Adrenal gland (tissue), 9 donors: ENCODE measurements at regions not wholly inside any gene's neighbourhood (a gene's known extent, or its start where the extent isn't known, plus 50 kb on each side); places are given as distances from the start of the nearest gene placed in this dataset.

ENCODE experiments used
- DNase-seq, 7 donors: peaks; one replicate each; pipeline ENCODE4 v3.0.0-alpha.2; 2019 to 2020
- H3K27ac ChIP-seq, 5 donors: fragments of 200-600 bp; sonication (generic) in 4 of 5; 1 replicate in 3 of 5; 2 replicates in 2 of 5; pipeline versions ENCODE4 v1.5.1 to v1.8.0; 2016 to 2020; ENCODE audit warnings: mild to moderate bottlenecking in 1 of 5
- H3K27me3 ChIP-seq: fragments of 200-600 bp; 2 replicates; pipeline ENCODE4 v1.8.0; 2021
- H3K36me3 ChIP-seq, 2 donors: fragments of 200-600 bp; replicated peaks in 1 of 2; 1 replicate in 1 of 2; 2 replicates in 1 of 2; pipeline versions ENCODE4 v1.5.1 to v1.8.0; 2018 to 2022
- H3K4me1 ChIP-seq, 2 donors: fragments of 200-600 bp; replicated peaks in 1 of 2; 1 replicate in 1 of 2; 2 replicates in 1 of 2; pipeline versions ENCODE4 v1.5.1 to v1.8.0; 2018 to 2021
- H3K4me3 ChIP-seq, 4 donors: fragments of 200-600 bp; sonication (generic) in 3 of 4; one replicate each; pipeline ENCODE4 v1.5.1; 2016 to 2018
- H3K9me3 ChIP-seq, 3 donors: fragments of 200-600 bp; sonication (generic) in 1 of 3; replicated peaks in 1 of 3; 1 replicate in 2 of 3; 2 replicates in 1 of 3; pipeline versions ENCODE4 v1.5.1 to v1.8.0; 2016 to 2021
- POLR2A ChIP-seq, 2 donors: fragments of 450-650 bp; IDR thresholded peaks; one replicate each; pipeline ENCODE4 v1.6.1; 2017; ENCODE audit warnings: antibody characterized with exemption in 2 of 2, mild to moderate bottlenecking in 2 of 2, moderate library complexity in 1 of 2
- WGBS, 4 donors: extraction: QIAGEN DNeasy Blood & Tissue Kit in 2 of 4; methylation state at CpG; one replicate each; pipeline versions ENCODE4 v1.1.5 to v1.1.7; 2013 to 2017; 5-methylcytosine and 5-hydroxymethylcytosine counted together
- intact Hi-C, 2 donors: fragments of 100-400 bp; cut with DNase I; formaldehyde crosslinking; loops; one replicate each; pipeline versions ENCODE4 v1.14.1 to v1.15.0; 2022 to 2023
- TF ChIP-seq, protein P1 (sequence below), 6 experiments: fragments of 450-650 bp in 4 of 6; fragments of 200-600 bp in 2 of 6; sonication (generic) in 1 of 6; IDR thresholded peaks; 1 replicate in 5 of 6; 2 replicates in 1 of 6; pipeline versions ENCODE4 v1.5.1 to v1.8.0; 2016 to 2021; ENCODE audit warnings: antibody characterized with exemption in 6 of 6, mild to moderate bottlenecking in 2 of 6, moderate library complexity in 1 of 6
- donor health status: healthy with polysubstance abuse.
- donor health status: Bipolar disorder and iron deficiency.
- donor health status: DM: yes; HTN: yes; CAD: no.
- donor health status: DM: no; HTN: no; CAD: no.
- donor health status: DM: no; HTN: no; CAD: no.

DNA sequence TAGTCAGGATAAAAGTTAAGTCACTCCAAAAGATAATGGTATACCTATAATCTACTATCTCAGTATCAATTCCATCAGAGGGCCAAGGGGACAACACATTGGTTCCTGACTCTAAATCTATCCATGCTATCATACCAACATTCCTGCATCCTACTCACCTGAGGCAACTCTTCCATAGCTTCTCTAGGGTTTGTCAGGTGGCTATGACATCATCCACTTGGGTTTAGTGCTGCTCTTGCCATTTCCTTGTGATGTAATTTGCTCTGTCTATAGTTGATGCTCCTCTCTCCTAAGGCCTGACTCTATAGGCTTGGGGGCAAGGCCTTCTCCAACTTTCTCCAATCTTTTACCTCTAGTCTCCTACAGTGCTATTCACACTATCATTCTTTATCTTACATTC lies 139.9 kb upstream of the FSHR start:
- Histone ChIP-seq H3K27ac (no peak overlapping the region), H3K9me3 (no peaks in the 10 kb centered on the region), H3K36me3 (no peaks in the 10 kb centered on the region), H3K4me3 (no peak overlapping the region), H3K27me3 (no peaks in the 10 kb centered on the region), H3K4me1 (no peaks in the 10 kb centered on the region)
- intact Hi-C loops: no loop called here
- no peak for TF ChIP-seq POLR2A (IDR thresholded peaks at IDR 0.05)
- TF ChIP-seq, protein P1, sequence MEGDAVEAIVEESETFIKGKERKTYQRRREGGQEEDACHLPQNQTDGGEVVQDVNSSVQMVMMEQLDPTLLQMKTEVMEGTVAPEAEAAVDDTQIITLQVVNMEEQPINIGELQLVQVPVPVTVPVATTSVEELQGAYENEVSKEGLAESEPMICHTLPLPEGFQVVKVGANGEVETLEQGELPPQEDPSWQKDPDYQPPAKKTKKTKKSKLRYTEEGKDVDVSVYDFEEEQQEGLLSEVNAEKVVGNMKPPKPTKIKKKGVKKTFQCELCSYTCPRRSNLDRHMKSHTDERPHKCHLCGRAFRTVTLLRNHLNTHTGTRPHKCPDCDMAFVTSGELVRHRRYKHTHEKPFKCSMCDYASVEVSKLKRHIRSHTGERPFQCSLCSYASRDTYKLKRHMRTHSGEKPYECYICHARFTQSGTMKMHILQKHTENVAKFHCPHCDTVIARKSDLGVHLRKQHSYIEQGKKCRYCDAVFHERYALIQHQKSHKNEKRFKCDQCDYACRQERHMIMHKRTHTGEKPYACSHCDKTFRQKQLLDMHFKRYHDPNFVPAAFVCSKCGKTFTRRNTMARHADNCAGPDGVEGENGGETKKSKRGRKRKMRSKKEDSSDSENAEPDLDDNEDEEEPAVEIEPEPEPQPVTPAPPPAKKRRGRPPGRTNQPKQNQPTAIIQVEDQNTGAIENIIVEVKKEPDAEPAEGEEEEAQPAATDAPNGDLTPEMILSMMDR (IDR thresholded peaks at IDR 0.05): no peak
- DNase-seq: no peak

DNA sequence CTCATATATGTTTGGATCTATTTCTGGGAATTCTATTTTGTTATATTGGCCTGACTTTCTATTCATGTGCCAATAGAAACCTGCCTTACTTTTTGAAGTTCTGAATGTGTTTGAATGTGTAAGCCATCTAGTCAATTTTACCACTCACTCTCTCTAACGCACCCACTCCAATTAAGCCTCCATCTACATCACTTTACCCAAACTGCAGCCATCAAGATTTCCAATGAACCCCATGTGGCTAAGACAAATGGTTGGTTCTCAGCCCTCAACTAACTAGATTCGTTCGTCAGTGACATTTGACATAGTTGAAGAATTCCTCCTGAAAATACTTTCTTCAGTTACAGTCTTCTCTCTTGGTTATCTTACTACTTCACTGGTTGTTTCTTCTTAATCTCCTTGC lies 137.3 kb upstream of the FSHR start:
- no peaks in the 10 kb centered on the region for H3K9me3 ChIP-seq
- no peak for DNase-seq
- no peak overlapping the region for H3K4me3 ChIP-seq
- TF ChIP-seq POLR2A (IDR thresholded peaks at IDR 0.05): no peak
- TF ChIP-seq, protein P1 (IDR thresholded peaks at IDR 0.05): no peak
- no peaks in the 10 kb centered on the region for H3K27me3 ChIP-seq
- no peaks in the 10 kb centered on the region for H3K36me3 ChIP-seq
- H3K27ac ChIP-seq: no peak overlapping the region
- 45 to 65% (median 48%) methylated on average over 3 of the region's 3 CpGs for WGBS, 4 donors
- no peaks in the 10 kb centered on the region for H3K4me1 ChIP-seq
- intact Hi-C loops: no loop called here

DNA sequence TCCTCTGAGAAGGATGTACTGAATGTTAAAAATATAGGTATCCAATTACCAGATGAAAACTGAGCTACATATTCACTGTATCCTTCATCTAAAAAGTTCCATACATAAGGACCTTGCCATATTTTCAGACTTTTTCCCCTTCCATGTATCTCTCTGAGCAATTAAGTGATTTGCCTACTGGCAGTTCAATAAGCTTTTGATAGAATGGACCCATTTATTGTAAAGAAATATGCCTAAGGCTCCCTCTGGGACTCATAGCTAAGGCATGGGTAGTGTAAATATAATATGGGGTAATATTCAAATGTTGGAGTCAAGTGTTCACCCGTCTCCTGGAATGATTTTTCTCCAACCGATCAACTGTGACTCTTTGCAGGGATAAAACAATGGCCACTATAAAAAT lies 135.4 kb upstream of the FSHR start:
- WGBS, 4 donors: 66 to 77% (median 71%) methylated on average over 2 of the region's 2 CpGs
- TF ChIP-seq, protein P1 (IDR thresholded peaks at IDR 0.05): no peak
- TF ChIP-seq POLR2A (IDR thresholded peaks at IDR 0.05): no peak

DNA sequence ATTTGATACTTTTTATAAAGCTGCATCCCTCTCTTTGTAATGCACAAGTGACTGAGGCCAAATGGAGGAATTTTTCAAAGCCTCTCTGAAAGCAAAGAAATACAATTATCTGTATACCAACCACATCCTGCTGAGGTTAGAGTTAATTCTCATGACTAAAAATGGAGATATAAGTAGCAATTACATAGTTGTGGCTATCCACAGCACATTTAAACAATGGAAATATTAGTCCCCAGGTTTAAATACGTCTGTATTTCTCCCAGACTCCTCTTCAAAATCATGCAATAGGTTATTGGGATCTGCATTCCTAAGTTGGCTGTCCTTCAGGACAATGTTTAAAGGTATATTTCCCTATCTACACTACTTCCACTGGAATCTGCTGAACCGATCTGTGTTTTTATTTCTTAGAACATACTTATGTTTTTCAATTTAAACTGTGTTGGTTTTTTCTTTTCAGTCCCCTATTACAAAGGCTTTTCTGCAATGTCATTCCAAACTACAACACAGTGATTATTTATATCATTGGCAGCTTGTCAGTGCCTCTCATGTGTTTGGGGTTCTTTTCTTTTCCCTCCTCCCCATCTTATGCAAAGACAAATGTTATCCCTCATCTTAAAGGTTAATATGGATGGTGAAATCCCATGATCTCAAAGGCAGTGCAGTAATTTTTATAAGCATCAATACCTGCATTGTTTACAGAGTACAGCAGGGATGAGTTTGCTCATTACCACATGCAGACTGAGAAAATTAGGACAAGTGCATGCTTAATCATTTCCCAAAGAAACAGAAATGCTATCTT lies 134.8 kb upstream of the FSHR start:
- 32 to 35% (median 34%) methylated on average over 2 of the region's 2 CpGs for WGBS, 4 donors
- Histone ChIP-seq H3K4me3 (no peak overlapping the region), H3K36me3 (no peaks in the 10 kb centered on the region), H3K27ac (no peak overlapping the region), H3K9me3 (no peaks in the 10 kb centered on the region), H3K4me1 (no peaks in the 10 kb centered on the region), H3K27me3 (no peaks in the 10 kb centered on the region)
- DNase-seq: no peak
- no peak for TF ChIP-seq POLR2A (IDR thresholded peaks at IDR 0.05)
- TF ChIP-seq, protein P1 (IDR thresholded peaks at IDR 0.05): no peak
- intact Hi-C loops: no loop called here

More for the DNA sequence above, 135.4 kb upstream of the FSHR start:
- Histone ChIP-seq H3K4me1 (no peaks in the 10 kb centered on the region), H3K9me3 (no peaks in the 10 kb centered on the region), H3K36me3 (no peaks in the 10 kb centered on the region), H3K27me3 (no peaks in the 10 kb centered on the region), H3K4me3 (no peak overlapping the region), H3K27ac (no peak overlapping the region)
- intact Hi-C loops: no loop called here
- no peak for DNase-seq
